Stimulated activated CD4-positive, alpha-beta T cell treated with anti-CD3 and anti-CD28 coated beads, Interleukin-1b, Interleukin-23, amount 100 ng/mL, for 1 hour (primary cell): ENCODE measurements at regions not wholly inside any gene's neighbourhood (a gene's known extent, or its start where the extent isn't known, plus 50 kb on each side); places are given as distances from the start of the nearest gene placed in this dataset.

Experiments
- DNase-seq, 2 donors: peaks; one replicate each; pipeline ENCODE4 v3.0.0-alpha.2; 2020; ENCODE audit warnings: low read depth in 2 of 2

DNA sequence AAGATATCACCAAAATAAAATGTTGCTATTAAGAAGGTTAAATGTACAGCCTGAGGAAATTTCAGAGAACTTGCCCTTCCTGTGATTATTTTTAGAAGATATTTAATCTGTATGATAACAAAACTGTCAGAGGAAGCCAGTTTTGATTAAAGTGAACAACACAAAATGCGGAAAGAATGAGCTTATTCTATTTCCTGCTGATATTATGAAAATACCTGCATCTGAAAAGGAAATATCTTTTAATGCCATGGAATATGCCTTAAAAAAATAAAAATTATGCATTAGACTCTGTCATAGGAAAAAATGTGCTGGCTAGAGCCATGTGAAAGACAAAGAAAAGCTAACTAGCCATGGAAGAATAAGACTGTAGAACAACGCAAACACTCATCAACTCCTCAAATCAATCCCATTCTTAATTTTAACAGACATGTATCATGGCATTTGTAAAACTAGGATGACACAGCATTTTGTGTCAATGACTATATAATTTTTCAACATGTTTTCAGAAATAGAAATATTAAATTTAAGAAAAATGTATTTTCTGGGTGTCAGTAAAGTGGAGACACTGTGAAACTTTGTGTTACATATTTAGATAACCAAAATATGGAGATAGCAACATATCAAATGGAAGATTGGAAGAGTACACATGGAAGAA lies 1768.2 kb downstream of the SUCLG1 start:
- no peak for DNase-seq

DNA sequence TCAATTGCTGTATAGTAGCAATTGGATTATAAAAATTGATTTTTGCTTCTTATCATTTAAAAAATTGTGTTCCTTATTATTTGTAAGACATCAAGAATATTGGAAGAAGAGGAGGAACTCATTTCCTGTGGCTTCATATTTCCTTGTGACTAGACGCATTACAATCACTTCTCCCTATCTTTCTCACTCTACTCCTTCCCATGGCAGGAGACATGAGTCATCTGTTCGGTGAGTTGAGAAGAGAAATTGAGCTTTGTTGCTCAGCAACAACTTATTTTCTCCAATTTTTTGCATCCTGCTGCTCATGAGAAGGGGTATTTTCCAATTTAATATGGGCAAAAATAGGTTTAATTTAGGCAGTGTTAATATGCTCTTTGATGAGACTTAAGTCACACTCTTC lies 1783.9 kb downstream of the SUCLG1 start:
- no peak for DNase-seq

GRCh38 chr2:82674652-82675051 lies 1784.4 kb downstream of the SUCLG1 start:
- DNase-seq, result no peak

DNA sequence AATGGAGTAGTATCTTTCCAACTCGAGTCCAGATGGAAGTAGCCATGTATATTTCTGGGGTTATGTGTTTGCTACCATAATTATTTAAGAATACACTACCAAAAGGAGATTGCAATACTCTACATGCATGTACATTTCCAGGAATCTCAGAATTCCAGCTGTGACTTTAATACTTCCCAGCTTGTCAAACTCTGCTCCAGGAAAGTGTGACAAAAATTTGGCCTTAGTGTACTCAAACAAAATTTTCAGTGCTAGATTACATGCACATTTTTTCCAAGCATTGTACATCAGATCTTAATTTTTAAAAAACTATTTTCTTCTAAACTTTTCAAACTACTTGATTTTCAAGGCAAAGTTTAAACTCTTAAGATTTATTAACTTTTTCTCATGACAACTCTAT lies 1791.6 kb downstream of the SUCLG1 start:
- DNase-seq, result no peak

GRCh38 chr2:82665691-82666090 lies 1793.4 kb downstream of the SUCLG1 start:
- no peak for DNase-seq

DNA sequence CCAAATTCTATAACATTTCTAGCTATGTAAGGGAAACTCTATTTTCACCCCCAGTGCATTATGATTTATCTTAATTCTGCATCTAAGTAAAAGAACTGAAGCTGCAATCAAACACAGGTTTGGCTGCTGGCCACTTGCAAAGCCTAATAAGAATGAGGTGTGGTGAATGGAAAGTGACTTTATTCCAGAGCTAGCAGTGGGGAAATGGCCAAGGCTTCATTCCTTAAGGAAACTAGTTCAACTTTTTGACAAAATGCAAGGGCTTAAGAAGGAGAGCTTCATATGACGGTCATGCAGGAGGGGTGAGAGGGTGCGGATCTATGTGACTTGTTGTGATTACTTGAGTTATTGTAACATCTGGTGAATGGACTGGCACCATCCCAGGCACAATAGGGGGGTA lies 1802.0 kb downstream of the SUCLG1 start:
- no peak for DNase-seq

DNA sequence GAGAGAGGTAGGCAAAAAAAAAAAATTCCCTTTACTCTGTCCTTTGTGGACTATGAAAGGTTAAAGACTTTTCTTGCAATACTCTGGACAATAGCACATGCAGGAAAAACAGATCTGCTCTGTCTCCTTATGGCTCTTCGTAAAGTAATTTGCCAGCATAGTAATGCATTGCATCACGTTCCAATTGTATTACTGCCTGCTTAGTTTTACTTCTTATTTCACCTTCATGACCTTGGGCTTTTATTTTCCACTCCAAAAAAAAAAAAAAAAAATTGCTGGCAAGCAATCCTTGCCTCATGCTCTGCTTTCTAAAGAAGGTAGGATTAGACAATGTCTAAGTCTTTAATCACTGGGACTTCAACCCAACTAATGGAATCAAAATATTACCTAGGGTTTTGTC lies 1802.7 kb downstream of the SUCLG1 start:
- no peak for DNase-seq

DNA sequence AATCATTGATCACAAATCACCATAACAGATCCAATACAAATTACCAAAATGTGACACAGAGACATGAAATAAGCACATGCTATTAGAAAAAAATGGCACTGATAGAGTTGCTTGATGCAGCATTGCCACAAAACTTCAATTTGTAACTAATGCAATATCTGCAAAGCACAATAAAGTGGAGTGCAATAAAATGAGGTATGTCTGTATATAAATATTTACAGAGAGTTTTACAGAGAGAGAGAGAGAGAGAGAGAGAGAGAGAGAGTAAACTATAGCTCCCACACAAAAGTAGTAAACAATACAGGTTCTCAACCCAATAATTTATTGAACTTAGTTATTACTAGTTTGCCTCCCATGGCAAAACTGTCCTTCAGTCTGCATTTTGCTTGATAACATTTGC lies 1807.0 kb downstream of the SUCLG1 start:
- no peak for DNase-seq

DNA sequence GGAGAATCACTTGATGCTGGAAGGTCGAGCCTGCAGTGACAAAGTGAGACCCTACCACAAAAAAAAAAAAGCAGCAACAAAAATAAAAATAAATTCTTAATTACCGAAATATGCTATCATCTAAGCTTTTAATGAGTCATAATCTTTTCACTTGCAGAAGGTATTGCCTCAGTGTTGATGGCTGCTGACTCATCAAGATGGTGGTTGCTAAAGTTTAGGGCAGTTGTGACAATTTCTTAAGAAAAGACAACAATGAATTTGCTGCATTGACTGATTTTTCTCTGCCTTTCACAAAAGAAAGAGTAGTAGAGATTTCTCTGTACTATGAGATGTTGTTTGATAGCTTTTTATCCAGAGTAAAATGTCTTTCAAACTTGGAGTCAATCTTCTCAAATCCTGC lies 1809.0 kb downstream of the SUCLG1 start:
- no peak for DNase-seq

DNA sequence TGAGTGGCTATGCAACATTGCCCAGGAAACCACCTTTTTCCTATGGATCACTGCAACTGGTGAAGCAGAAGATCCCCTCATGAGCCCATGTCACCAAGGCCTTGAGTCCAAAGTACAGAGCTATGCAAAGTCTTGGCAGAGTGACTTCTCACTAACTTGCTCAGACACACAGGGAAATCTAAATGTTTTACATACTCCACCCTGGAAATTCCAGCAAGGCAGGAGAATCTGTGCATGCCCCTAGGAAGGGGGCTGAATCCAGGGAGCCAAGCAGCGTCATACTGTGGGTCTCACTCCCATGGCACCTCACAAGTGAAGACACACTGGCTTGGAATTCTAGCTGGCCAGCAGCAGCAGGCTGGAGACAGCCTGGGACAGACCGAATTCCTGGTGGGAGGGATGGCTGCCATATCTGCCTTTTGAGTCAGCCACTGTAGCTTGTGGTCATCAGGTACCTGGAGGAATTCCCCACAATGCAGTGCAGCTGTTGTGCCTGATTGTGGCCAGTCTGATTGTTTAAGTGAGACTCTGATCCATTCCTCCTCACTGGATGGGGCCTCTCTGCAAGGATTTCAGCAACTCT lies 1817.4 kb downstream of the SUCLG1 start:
- no peak for DNase-seq

DNA sequence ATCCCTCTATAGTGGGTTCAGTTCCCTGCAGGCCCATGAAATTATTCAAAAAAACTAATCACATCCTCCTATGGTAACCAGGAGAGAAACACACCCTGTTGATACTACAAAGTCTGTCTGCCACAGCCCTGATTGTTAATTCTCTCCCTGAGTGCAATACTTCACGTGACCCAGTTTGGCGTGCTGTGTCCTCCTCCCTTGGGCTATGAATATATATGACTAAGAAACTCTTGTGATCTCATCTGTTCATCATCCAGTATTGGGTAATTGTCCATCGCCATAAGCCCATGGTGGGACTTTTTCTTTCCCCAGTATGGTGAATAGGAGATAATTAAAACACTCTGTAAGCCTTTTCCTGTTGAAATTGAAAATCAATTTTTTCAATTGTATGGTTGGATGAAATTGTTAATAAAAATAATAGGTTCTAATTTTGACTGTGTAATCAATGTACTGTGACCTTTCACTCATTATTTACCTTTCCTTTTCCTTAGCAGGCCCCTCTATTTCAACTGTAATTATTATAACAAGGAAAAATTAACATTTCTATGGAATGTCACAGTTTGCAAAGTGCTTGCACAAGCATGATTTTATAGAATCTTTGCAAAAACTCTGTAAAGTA lies 1822.6 kb downstream of the SUCLG1 start:
- no peak for DNase-seq

GRCh38 chr2:82599021-82599420 lies 1860.1 kb downstream of the SUCLG1 start:
- no peak for DNase-seq

DNA sequence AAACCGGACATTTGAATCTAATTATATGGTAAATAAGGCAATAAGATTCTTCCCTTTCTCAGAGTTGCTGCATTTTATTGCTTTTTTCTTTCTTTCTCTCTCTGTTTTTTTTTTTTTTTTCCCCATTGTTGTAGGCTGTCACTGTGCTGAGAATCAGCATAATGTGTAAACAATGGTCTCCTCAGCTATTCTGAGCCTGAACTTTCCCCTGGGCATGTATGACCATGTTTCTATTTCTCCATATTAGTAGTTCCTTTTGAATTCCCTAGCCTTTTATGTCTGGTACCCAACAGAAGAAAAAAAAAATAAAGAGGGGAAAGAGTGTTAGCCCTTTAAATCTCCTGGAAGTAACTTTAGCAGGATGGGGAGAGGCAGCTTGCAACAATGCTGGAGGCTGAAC lies 1862.5 kb downstream of the SUCLG1 start:
- DNase-seq, result no peak

- DNase-seq, result no peak
Measured at GRCh38 chr2:82591718-82592117, 1867.4 kb downstream of the SUCLG1 start.

GRCh38 chr2:82576656-82577055 lies 1882.4 kb downstream of the SUCLG1 start:
- no peak for DNase-seq

GRCh38 chr2:82539280-82539621 lies 1919.8 kb downstream of the SUCLG1 start:
- DNase-seq, result no peak

GRCh38 chr2:82538590-82539279 lies 1920.3 kb downstream of the SUCLG1 start:
- no peak for DNase-seq

- no peak for DNase-seq
Measured at GRCh38 chr2:82528288-82528687, 1930.8 kb downstream of the SUCLG1 start.

- no peak for DNase-seq
Measured at GRCh38 chr2:82527124-82527523, 1932.0 kb downstream of the SUCLG1 start.

GRCh38 chr2:82526277-82526676 lies 1932.8 kb downstream of the SUCLG1 start:
- no peak for DNase-seq

- DNase-seq, result no peak
Measured at GRCh38 chr2:82525744-82526143, 1933.3 kb downstream of the SUCLG1 start.

DNA sequence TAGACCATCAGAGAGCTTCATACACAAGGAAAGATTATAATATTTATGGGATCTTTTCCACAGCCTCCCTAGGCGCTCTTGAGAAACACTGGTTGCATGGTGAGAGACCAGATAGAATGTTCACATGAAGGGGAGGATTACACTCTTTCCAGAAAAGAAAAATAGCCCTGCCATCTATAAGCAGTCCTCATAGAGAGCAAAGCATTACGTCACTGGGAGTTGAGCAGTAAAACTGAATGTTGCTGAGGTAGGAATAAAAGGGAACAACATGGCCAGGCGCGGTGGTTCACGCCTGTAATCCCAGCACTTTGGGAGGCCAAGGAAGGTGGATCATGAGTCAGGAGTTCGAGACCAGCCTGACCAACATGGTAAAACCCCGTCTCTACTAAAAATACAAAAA lies 1934.3 kb downstream of the SUCLG1 start:
- no peak for DNase-seq

DNA sequence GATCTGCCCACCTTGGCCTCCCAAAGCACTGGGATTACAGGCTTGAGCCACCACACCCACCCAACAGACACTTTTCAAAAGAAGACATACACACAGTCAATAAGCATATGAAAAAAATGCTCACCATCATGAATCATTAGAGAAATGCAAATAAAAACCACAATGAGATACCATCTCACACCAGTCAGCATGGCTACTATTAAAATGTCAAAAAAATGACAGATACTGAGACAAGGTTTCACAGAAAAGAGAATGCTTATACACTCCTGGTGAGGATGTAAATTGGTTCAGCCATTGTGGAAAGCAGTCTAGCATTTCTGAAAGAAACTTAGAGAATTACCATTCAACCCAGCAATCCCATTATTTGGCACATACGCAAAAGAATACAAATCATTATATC lies 1947.2 kb downstream of the SUCLG1 start:
- no peak for DNase-seq
